ENCODE measurements at regions not wholly inside any gene's neighbourhood (a gene's known extent, or its start where the extent isn't known, plus 50 kb on each side); places are given as distances from the start of the nearest gene placed in this dataset.
A peak's percentile ranks its signal among the peaks of the same experiment; 100 is the strongest.
"Not testable (repeated sequence)": the region's sequence is repeated elsewhere in the genome, so short reads cannot be mapped to it uniquely, and the experiment has no call there.

- peak; percentile 17 for DNase-seq (ENCODE audit: low spot score)
Measured at GRCh38 chr14:27612121-27612520, 1014.3 kb upstream of the NOVA1 start.

GRCh38 chr14:27613102-27613501, 1015.3 kb upstream of the NOVA1 start:
- DNase-seq (ENCODE audit: low spot score) = no peak

GRCh38 chr14:27623782-27624181, 1025.9 kb upstream of the NOVA1 start:
- no peak for DNase-seq (ENCODE audit: low spot score)

GRCh38 chr14:27634056-27634970, 1036.5 kb upstream of the NOVA1 start:
- DNase-seq (ENCODE audit: low spot score) = no peak

- DNase-seq (ENCODE audit: low spot score) = not testable (repeated sequence)
Measured at GRCh38 chr14:27640688-27641087, 1042.9 kb upstream of the NOVA1 start.

GRCh38 chr14:27642251-27642866, 1044.5 kb upstream of the NOVA1 start:
- no peak for DNase-seq (ENCODE audit: low spot score)

- DNase-seq (ENCODE audit: low spot score) = no peak
Measured at GRCh38 chr14:27660683-27661082, 1062.8 kb upstream of the NOVA1 start.

GRCh38 chr14:27668531-27668930, 1070.7 kb upstream of the NOVA1 start:
- DNase-seq (ENCODE audit: low spot score) = no peak

GRCh38 chr14:27672047-27672446, 1074.2 kb upstream of the NOVA1 start:
- DNase-seq (ENCODE audit: low spot score) = no peak

- not testable (repeated sequence) for DNase-seq (ENCODE audit: low spot score)
Measured at GRCh38 chr14:27672811-27673737, 1075.2 kb upstream of the NOVA1 start.

GRCh38 chr14:27686137-27686536, 1080.5 kb upstream of the FOXG1 start:
- DNase-seq (ENCODE audit: low spot score) = no peak

GRCh38 chr14:27688841-27689444, 1077.6 kb upstream of the FOXG1 start:
- DNase-seq (ENCODE audit: low spot score) = no peak

- DNase-seq (ENCODE audit: low spot score) = no peak
Measured at GRCh38 chr14:27712364-27712763, 1054.2 kb upstream of the FOXG1 start.

GRCh38 chr14:27715561-27715960, 1051.0 kb upstream of the FOXG1 start:
- DNase-seq (ENCODE audit: low spot score) = no peak

- no peak for DNase-seq (ENCODE audit: low spot score)
Measured at GRCh38 chr14:27721760-27722159, 1044.8 kb upstream of the FOXG1 start.

GRCh38 chr14:27725482-27725881, 1041.1 kb upstream of the FOXG1 start:
- DNase-seq (ENCODE audit: low spot score) = no peak

- no peak for DNase-seq (ENCODE audit: low spot score)
Measured at GRCh38 chr14:27727251-27727770, 1039.3 kb upstream of the FOXG1 start.

- no peak for DNase-seq (ENCODE audit: low spot score)
Measured at GRCh38 chr14:27730204-27730603, 1036.4 kb upstream of the FOXG1 start.

GRCh38 chr14:27739657-27740156, 1026.9 kb upstream of the FOXG1 start:
- no peak for DNase-seq (ENCODE audit: low spot score)

- DNase-seq (ENCODE audit: low spot score) = no peak
Measured at GRCh38 chr14:27750114-27750513, 1016.5 kb upstream of the FOXG1 start.

- DNase-seq (ENCODE audit: low spot score) = not testable (repeated sequence)
Measured at GRCh38 chr14:27757642-27758041, 1008.9 kb upstream of the FOXG1 start.

Data from kidney tubule cell (primary cell).